NCI-H1436 treated with DMSO at 0.1 percent for 48 hours (cell line): ENCODE measurements at regions not wholly inside any gene's neighbourhood (a gene's known extent, or its start where the extent isn't known, plus 50 kb on each side); places are given as distances from the start of the nearest gene placed in this dataset.

Experiments used
- DNase-seq: peaks from one replicate; lab custom pipeline; 2025; lab: John Stamatoyannopoulos, UW

GRCh38 chr2:121860758-121861227, 105.3 kb downstream of the TSN start:
- DNase-seq, result no peak

GRCh38 chr2:121862286-121862685, 106.8 kb downstream of the TSN start:
- DNase-seq, result no peak

- no peak for DNase-seq
These were observed 110.5 kb downstream of the TSN start for GRCh38 chr2:121865914-121866313.

- DNase-seq, result no peak
These were observed 111.3 kb downstream of the TSN start for GRCh38 chr2:121866789-121867188.

- no peak for DNase-seq
These were observed 113.2 kb downstream of the TSN start for GRCh38 chr2:121868652-121869051.

GRCh38 chr2:121869363-121869762, 113.9 kb downstream of the TSN start:
- DNase-seq, result no peak

- DNase-seq, result no peak
These were observed 114.4 kb downstream of the TSN start for GRCh38 chr2:121869873-121870272.

GRCh38 chr2:121872651-121873050, 117.2 kb downstream of the TSN start:
- DNase-seq, result no peak

- DNase-seq, result no peak
These were observed 118.4 kb downstream of the TSN start for GRCh38 chr2:121873864-121874263.

GRCh38 chr2:121875585-121876185, 120.2 kb downstream of the TSN start:
- DNase-seq, result no peak

GRCh38 chr2:121877366-121877765, 121.9 kb downstream of the TSN start:
- DNase-seq, result no peak

- no peak for DNase-seq
These were observed 124.8 kb downstream of the TSN start for GRCh38 chr2:121880283-121880682.

- no peak for DNase-seq
These were observed 125.6 kb downstream of the TSN start for GRCh38 chr2:121881038-121881437.

- no peak for DNase-seq
These were observed 126.5 kb downstream of the TSN start for GRCh38 chr2:121881950-121882349.

- no peak for DNase-seq
These were observed 128.6 kb downstream of the TSN start for GRCh38 chr2:121884078-121884477.

GRCh38 chr2:121884511-121884921, 129.1 kb downstream of the TSN start:
- DNase-seq, result no peak

- no peak for DNase-seq
These were observed 130.6 kb downstream of the TSN start for GRCh38 chr2:121886059-121886458.

- no peak for DNase-seq
These were observed 132.2 kb downstream of the TSN start for GRCh38 chr2:121887513-121888188.

GRCh38 chr2:121888189-121888557, 132.7 kb downstream of the TSN start:
- no peak for DNase-seq

GRCh38 chr2:121890041-121890440, 134.6 kb downstream of the TSN start:
- DNase-seq, result no peak

- no peak for DNase-seq
These were observed 140.5 kb downstream of the TSN start for GRCh38 chr2:121895723-121896571.

- DNase-seq, result no peak
These were observed 142.0 kb downstream of the TSN start for GRCh38 chr2:121897335-121897970.
